Activated CD4-positive, CD25-positive, alpha-beta regulatory T cell (primary cell): ENCODE measurements at regions not wholly inside any gene's neighbourhood (a gene's known extent, or its start where the extent isn't known, plus 50 kb on each side); places are given as distances from the start of the nearest gene placed in this dataset.
"Not testable (repeated sequence)": the region's sequence is repeated elsewhere in the genome, so short reads cannot be mapped to it uniquely, and the experiment has no call there.

ENCODE experiments used
- DNase-seq, 4 experiments: peaks; one replicate each; lab custom pipeline; 2025; lab: John Stamatoyannopoulos, UW

DNA sequence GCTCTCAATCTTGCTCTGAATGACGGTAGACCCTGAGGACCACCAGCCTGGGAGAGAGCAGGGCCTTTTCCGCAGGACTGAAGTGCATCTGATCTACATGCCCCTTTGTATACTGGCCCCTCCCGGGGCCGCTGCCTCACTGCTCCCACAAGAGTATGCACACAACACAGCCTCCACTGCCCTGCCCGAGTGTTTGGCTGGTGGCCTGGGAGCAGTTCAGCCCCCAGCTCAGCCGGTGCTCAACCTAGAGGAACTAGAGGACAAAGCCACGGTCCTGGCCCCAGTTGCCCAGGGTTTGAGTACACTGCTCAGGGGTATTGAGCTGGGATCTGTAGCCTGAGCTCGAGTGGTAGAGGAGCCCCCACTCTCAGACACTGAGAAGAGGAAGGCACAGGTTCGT lies 118.9 kb upstream of the CAB39 start:
- DNase-seq: no peak

DNA sequence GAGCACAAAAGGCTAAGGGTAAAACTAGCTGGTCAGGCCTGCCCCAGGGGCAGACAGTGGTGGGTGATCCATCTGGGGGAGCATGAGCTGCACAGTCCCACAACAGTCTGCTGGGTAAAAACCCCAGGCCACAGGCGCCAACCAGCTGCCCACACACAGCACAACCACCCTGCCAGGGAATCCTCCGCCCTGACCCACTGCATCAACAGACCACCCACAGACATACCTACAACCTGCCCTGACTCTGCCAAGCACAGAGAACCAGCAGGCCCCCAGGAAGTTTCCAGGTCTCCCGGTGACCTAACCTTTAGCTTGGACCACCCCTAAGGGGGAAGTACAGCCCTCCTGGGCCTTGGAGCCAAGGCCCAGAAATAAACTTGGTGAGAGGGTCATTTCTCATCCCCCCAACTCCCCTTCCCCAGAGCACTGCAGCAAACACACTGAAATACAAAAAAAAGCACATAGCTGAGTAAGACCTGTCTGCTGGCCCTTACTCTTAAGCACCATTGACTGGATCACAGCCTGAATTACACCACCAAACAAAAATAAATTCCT lies 118.3 kb upstream of the CAB39 start:
- DNase-seq: no peak

DNA sequence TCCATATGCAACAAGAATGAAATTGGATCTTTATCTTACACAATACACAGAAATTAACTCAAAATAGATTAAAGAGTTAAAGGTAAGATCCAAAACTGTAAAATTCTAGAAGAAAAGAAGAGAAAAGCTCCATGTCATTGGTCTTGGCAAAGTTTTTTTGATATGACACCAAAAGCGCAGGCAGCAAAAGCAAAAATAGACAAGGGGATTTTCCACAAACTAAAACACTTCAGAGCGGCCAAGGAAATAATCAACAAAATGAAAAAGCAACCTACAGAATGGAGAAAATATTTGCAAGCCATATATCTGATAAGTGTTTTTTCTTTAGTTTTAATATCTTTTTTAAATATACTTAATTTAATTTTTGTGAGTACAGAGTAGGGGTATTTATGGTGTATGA lies 112.8 kb upstream of the CAB39 start:
- no peak for DNase-seq

DNA sequence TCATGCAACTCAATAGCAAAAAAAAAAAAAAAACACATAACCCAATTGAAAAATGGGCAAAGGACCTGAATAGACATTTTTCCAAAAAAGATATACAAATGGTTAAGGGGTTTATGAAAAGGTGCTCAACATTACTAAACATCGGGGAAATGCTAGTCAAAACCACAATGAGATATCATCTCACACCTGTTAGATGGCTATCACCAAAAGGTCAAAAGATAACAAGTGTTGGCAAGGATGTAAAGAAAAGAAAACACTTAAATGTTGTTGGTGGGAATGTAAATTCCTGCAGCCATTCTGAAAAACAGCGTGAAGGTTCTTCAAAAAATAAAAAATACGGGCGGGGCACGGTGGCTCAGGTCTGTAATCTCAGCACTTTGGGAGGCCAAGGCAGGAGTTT lies 112.4 kb upstream of the CAB39 start:
- no peak for DNase-seq

DNA sequence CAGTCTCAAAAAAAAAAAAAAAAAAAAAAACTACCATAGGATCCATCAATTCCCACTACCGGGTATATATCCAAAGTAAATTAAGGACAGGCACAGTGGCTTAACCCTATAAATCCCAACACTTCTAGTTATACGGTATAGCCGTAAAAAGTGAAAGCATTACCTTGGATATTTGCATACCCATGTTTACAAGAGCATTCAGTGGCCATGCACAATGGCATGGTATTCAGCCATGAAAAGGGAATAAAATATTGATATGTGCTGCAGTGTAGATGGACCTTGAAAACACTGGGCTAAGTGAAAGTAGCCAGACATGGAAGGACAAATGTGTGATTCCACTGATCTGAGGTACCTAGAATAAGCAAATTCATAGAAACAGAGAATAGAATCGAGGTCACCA lies 111.8 kb upstream of the CAB39 start:
- DNase-seq: no peak

DNA sequence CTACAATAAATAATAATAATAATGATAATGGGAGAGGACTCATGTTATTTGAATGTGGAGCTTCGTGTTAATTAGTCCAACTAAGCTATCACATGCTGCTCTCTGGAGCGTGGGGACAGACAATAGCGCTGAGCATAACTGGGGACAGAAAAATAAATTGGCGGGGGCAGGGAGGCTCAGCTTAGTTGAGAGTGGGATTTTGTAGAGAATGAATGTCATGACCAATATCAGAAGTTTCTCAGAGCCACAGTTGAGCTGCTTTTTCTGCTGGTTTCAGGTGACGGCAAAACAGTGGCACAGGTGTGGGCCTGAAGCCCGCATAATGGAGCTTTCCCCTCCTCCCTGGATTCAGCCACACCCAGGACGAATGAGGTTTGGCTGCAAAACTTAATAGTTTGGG lies 111.1 kb upstream of the CAB39 start:
- no peak for DNase-seq

DNA sequence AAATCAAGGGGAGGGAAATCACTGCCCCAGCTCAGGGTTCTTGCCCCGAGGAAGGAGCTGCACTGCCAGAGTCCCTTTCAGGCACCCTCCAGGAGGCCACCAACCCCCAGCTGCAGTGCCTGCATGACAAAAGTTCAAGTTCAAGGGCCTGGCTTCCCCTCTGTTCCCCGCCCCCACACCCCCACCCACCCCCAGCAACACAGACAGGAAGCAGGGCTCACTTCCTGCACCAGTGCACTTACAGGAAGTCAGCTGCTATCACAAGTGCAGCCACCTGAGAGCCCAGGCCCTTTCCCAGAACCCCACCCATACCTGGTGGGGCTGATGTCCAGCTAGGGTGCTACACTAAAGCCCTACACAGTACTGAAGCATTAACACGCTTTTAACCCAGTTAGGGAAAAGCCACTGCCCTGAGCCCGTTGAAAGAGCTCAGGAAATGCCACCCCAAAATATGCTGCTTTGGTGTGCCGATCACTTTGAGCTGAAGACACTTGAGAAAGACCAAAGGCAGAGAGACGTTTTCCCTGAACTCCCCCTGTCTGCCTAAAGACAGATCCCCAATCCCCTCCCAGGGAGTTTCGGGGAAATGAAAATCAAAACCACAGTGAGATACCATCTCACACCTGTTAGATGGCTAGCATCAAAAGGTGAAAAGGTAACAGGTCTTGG lies 109.9 kb upstream of the CAB39 start:
- peak in 3 of 4 experiments; percentile 21 to 65 (median 61) for DNase-seq

DNA sequence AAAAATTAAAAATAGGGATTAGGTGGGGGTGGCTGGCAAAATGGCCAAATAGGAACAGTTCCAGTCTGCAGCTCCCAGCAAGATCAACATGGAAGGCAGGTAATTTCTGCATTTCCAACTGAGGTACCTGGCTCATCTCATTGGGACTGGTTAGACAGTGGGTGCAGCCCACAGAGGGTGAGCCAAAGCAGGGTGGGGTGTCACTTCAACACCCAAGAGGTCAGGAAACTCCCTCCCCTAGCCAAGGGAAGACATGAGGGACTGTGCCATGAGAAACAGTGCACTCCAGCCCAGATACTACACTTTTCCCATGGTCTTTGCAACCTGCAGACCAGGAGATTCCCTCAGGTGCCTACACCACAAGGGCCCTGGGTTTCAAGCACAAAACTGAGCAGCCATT lies 109.3 kb upstream of the CAB39 start:
- DNase-seq: not testable (repeated sequence)

DNA sequence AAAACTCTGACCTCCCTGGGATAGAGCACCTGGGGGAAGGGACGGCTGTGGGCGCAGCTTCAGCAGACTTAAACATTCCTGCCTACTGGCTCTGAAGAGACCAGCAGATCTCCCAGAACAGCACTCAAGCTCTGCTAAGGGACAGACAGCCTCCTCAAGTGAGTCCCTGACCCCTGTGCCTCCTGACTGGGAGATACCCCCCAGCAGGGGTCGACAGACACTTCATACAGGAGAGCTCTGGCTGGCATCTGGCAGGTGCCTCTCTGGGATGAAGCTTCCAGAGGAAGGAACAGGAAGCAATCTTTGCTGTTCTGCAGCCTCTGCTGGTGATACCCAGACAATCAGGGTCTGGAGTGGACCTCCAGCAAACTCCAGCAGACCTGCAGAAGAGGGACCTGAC lies 108.5 kb upstream of the CAB39 start:
- DNase-seq: not testable (repeated sequence)

DNA sequence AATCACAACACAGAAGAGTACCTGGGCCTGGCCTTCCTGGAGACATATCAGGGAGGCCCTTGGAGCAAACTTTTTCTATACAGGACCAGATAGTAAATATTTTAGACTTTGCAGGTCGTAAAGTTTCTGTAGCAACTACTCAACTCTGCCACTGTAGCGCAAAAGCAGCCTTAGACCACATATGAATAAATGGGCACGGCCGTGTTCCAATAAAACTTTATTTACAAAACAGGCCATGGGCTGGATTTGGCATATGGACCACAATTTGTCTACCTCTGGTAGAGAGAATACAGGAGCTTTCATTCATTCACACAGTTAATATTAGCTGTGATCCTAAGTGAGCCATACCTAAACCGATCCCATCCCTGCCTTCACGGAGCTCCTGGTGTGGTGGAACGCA lies 98.6 kb upstream of the CAB39 start:
- DNase-seq: no peak

DNA sequence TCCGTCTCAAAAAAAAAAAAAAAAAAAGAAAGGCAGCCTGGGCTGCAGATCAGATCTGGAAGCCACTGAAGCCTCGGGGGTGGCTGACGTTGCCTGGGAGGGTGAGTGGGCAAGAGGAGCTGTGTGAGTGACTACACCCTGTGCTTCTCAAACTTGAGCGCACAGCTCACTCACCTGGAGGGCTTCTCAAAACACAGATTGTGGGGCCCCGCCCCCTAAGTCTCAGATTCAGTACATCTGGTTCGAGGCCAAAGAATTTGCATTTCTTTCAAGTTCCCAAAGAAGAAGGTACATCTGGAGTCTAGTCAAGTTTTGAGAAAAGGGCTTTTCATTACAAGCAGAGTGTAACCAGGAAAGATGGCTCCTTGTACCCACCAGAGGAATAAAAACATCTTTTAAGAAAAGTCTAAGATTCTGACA lies 97.7 kb upstream of the CAB39 start:
- DNase-seq: peak in 1 of 4 experiments; percentile 15

DNA sequence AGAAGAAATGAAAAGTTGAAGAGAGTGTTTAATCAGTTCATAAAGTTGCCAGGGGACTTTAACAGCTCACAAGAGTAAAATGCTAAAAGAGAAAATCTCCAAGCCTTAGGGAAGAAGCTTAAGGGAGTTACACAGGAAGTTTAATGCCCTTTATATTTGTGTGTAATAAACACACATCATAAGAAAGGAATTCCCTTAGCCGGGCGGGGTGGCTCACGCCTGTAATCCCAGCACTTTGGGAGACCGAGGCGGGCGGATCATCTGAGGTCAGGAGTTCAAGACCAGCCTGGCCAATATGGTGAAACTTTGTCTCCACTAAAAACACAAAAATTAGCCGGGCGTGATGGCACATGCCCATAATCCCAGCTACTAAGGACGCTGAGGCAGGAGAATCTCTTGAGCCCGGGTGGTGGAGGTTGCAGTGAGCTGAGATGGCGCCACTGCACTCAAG lies 95.4 kb upstream of the CAB39 start:
- not testable (repeated sequence) for DNase-seq

DNA sequence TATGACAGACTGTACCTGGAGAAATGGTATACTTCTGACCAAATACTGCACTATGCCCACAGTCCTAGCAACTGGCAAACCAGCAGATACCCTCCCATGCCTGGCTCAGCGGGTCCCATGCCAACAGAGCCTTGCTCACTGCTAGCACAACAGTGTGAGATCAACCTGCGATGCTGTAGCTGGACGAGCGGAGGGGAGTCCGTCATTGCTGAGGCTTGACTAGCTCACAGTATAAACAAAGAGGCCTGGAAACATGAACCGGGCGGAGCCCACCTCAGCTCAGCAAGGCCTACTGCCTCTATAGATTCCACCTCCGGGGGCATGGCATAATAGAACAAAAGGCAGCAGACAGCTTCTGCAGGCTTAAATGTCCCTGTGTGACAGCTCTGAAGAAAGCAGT lies 93.2 kb upstream of the CAB39 start:
- no peak for DNase-seq

DNA sequence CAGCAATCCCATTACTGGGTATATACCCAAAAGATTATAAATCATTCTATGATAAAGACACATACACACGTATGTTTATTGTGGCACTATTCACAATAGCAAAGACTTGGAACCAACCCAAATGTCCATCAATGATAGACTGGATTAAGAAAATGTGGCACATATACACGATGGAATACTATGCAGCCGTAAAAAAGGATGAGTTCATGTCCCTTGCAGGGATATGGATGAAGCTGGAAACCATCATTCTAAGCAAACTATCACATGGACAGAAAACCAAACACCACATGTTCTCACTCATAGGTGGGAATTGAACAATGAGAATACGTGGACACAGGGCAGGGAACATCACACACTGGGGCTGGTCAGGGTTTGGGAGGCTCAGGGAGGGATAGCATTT lies 87.4 kb upstream of the CAB39 start:
- DNase-seq: not testable (repeated sequence)

DNA sequence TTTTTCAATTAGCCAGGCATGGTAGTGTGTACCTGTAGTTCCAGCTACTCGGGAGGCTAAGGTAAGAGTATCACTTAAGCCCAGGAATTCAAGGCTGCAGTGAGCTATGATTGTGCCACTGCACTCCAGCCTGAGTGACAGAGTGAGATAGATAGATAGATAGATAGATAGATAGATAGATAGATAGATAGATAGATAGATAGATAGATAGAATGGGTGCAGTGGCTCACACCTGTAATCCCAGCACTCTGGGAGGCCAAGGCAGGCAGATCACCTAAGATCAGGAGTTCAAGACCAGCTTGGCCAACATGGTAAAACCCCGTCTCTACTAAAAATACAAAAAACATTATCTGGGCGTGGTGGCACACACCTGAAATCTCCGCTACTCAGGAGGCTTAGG lies 85.6 kb upstream of the CAB39 start:
- DNase-seq: not testable (repeated sequence)

DNA sequence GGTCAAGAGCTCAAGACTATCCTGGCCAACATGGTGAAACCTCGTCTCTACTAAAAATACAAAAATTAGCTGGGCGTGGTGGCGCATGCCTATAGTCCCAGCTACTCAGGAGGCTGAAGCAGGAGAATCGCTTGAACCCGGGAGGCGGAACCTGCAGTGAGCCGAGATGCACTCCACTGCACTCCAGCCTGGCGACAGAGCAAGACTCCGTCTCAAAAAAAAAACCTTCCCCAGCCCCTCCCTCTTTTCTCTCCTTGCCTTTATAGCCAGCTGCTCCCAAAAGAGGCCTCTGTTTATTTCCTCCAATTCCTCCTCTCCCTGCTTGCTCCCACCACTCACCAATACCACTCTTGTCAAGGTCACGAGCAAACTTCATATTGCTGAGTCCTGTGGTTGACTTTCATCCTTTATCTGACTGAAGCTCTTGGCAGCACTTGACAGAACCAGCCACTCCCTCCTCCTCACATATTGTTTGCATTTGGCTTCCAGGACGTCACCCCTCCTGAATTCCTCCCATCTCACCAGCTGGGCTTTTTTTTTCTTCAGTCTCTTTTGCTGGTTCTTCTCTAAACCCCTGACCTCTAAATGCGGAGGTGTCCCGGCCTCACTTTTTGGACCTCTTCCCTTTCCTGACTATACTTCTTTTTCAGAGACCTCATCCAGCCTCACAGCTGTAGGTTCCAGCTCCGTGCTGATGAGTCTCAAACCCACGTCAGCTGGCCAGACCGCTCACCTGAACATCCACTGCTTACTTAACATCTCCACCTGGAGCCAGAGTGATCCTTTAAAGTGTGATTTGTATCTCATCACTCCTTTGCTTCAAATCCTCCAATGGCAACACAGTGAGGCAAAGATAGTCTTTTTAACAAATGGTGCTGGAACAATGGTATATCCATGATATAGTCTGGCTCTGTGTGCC lies 84.6 kb upstream of the CAB39 start:
- no peak for DNase-seq

DNA sequence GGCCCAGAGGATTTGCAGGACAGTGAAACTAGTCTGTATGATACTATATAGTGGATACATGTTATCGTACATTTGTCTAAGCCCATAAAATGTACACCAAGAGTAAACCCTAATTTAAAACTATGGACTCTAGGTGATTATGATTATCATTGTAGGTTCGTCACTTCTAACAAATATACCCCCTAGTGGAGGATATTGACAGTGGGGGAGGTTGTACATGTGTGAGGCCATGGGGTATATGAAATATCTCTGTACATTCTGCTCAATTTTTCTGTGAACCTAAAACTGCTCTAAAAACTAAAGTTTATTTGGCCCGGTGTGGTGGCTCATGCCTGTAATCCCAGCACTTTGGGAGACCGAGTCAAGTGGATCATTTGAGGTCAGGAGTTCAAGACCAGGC lies 81.2 kb upstream of the CAB39 start:
- DNase-seq: no peak

DNA sequence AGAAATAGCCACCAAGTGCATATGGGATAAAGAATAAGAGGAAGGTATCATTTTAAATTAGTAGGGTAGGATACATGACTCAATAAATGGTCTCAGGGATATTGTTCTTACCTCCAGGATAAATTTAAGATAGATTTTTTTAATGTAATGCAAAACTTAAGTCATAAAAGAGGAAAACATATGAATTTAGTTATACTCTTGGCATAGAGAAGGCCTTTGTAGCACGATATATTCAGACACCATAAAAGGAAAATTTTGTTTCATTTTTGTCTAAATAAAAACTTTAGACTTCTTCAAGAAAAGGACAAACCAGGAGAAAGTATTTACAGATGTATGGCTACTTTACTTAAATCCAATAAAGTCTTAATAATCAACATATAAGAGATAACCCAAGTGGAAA lies 78.5 kb upstream of the CAB39 start:
- no peak for DNase-seq

DNA sequence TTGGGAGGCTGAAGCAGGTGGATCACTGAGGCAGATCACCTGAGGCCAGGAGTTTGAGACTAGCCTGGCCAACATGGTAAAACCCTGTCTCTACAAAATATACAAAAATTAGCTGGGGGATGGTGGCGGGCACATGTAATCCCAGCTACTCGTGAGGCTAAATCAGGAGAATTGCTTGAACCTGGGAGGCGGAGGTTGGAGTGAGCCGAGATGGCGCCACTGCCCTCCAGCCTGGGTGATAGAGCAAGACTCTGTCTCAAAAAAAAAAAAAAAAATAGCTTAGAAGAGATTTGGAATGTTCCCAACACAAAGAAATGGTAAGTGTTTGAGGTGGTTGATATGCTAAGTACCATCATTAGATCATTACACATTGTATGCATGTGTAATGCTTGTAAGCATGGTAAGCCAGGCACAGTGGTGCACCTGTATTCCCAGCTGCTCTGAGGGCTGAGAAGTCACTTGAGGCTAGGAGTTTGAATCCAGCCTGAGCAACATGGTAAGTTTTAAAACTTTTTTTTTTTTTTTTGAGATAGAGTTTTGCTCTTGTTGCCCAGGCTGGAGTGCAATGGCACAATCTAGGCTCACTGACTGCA lies 77.8 kb upstream of the CAB39 start:
- not testable (repeated sequence) for DNase-seq

DNA sequence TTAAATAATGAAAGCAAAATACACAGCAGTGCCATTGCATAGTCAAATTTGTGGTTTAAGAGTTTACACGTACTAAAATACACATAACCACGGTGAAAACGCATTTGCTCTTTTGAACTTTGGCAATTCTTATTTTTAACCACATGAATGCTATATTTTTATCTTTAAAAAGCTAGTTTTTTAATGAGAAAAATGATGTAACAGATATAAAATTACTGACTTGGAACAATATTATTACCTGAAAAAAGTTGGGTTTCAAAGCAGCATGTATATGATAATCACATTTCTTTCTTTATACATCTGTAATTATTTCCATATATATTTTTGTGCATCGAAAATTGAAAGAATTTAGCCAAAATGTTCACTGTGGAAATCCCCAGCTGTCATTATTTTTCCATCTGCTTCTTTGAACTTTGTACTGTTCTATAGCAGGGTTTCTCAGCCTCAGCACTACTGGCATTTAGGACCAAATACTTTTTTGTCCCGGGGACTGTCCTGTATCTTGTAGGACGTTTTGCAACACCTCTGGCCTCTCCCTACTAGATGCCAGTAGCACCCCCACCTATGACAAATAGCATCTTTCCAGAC lies 75.9 kb upstream of the CAB39 start:
- no peak for DNase-seq

DNA sequence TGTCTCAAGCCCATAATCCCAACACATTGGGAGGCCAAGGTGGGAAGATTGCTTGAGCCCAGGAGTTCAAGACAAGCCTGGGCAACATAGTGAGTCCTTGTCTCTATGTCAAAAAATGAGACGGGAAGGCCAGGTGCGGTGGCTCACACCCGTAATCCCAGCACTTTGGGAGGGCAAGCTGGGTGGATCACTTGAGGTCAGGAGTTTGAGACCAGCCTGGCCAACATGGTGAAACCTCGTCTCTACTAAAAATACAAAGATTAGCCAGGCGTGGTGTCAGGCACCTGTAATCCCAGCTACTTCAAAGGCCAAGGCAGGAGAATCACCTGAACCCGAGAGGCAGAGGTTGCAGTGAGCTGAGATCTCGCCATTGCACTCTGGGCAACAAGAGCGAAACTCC lies 75.2 kb upstream of the CAB39 start:
- not testable (repeated sequence) for DNase-seq

DNA sequence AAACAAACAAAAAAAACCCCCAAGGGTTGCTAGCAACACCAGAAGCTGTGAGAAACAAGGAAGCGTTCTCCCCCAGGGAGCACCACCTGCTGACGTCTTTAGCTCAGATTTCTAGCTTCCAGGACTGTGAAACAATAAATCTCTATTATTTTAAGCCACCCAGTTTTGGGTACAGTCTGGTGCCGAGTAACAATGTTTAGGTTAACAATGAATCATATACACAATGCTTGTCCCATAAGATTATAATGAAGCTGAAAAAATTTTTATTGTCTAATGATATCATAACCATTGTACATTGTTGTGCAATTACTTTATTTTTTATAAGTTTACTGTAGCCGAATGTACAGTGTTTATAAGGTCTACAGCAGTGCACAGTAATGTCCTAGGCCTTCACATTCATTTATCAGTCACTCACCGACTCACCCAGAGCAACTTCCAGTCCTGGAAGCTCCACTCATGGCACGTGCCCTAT lies 72.1 kb upstream of the CAB39 start:
- no peak for DNase-seq
